ENCODE measurements at regions not wholly inside any gene's neighbourhood (a gene's known extent, or its start where the extent isn't known, plus 50 kb on each side); places are given as distances from the start of the nearest gene placed in this dataset.

DNA sequence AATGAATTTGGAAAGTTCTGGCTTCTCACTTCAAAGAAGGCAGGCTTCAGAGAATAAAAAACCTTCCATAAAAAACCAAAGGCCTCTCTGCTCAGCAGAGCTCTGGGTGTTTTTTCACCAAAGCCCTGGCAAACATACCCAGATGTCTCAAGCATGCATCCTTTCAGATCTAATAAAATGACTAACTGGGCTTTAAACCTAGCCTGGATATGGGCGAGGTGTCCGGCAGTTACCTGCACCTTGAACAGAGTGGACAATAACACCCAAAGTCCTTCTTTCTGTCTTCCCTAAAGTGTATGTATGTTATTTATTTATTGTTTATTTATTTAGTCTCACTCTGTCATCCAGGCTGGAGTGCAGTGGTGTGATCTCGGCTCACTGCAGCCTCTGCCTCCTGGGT lies 469.3 kb downstream of the XYLT1 start:
- TF ChIP-seq, protein P1, sequence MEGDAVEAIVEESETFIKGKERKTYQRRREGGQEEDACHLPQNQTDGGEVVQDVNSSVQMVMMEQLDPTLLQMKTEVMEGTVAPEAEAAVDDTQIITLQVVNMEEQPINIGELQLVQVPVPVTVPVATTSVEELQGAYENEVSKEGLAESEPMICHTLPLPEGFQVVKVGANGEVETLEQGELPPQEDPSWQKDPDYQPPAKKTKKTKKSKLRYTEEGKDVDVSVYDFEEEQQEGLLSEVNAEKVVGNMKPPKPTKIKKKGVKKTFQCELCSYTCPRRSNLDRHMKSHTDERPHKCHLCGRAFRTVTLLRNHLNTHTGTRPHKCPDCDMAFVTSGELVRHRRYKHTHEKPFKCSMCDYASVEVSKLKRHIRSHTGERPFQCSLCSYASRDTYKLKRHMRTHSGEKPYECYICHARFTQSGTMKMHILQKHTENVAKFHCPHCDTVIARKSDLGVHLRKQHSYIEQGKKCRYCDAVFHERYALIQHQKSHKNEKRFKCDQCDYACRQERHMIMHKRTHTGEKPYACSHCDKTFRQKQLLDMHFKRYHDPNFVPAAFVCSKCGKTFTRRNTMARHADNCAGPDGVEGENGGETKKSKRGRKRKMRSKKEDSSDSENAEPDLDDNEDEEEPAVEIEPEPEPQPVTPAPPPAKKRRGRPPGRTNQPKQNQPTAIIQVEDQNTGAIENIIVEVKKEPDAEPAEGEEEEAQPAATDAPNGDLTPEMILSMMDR (IDR thresholded peaks at IDR 0.05) = no peak
- TF ChIP-seq POLR2A (IDR thresholded peaks at IDR 0.05) = no peak
